ENCODE measurements at regions not wholly inside any gene's neighbourhood (a gene's known extent, or its start where the extent isn't known, plus 50 kb on each side); places are given as distances from the start of the nearest gene placed in this dataset.
"Not testable (repeated sequence)": the region's sequence is repeated elsewhere in the genome, so short reads cannot be mapped to it uniquely, and the experiment has no call there.

- DNase-seq (ENCODE audit: low read depth in 2 of 2), result no peak
These were observed 362.5 kb downstream of the POM121L12 start for GRCh38 chr7:53397911-53398310.

GRCh38 chr7:53398566-53398965, 363.1 kb downstream of the POM121L12 start:
- DNase-seq (ENCODE audit: low read depth in 2 of 2), result no peak

DNA sequence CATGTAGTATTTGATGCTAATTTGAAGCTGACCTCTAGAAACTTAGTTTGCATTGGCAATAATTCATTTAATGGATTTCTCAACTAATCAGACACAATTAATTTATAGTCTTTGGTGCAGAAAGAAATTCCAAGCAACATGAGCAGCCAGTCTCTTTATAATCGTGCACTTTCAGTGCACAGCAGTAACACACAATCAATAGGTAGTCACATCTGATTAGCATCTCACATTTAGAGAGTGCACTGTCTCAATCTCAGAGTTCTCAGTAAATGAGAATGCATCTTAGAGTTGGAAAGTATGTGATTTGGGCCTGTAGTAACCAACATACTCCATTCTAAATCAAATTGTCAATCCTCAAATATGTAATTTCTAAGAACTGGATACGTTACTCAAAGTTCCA, 377.6 kb downstream of the POM121L12 start:
- no peak for DNase-seq (ENCODE audit: low read depth in 2 of 2)

GRCh38 chr7:53415816-53416215, 380.4 kb downstream of the POM121L12 start:
- no peak for DNase-seq (ENCODE audit: low read depth in 2 of 2)

GRCh38 chr7:53418834-53419482, 383.5 kb downstream of the POM121L12 start:
- DNase-seq (ENCODE audit: low read depth in 2 of 2), result no peak

GRCh38 chr7:53420550-53420949, 385.1 kb downstream of the POM121L12 start:
- no peak for DNase-seq (ENCODE audit: low read depth in 2 of 2)

GRCh38 chr7:53422291-53422690, 386.9 kb downstream of the POM121L12 start:
- no peak for DNase-seq (ENCODE audit: low read depth in 2 of 2)

DNA sequence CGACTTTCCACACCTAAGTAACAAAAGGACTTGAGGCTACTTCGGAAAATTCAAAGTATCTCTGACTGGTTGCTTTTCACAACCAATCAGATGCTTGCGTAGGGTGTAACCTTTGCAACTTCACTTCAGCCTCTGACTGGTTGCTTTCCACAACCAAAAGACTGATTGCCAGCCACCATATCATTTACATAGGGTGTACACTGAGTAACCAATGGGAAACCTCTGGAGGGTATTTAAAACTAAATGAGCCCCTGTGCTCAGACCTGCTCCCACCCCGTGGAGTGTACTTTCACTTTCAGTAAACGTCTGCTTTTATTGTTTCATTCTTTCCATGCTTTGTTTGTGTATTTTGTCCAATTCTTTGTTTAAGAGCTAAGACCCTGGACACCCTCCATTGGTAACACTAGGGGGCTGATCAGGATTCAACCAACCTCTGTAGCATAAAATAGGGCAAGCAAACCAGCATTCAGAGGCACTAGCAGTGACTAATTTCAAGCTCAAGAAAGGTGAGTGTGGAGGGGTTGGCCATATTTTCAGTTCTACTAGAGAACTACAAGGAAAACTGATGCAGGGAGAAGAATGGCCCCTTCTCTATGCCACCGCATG, 390.8 kb downstream of the POM121L12 start:
- no peak for DNase-seq (ENCODE audit: low read depth in 2 of 2)

GRCh38 chr7:53428045-53428444, 392.6 kb downstream of the POM121L12 start:
- DNase-seq (ENCODE audit: low read depth in 2 of 2), result no peak

GRCh38 chr7:53431901-53432300, 396.5 kb downstream of the POM121L12 start:
- no peak for DNase-seq (ENCODE audit: low read depth in 2 of 2)

- no peak for DNase-seq (ENCODE audit: low read depth in 2 of 2)
These were observed 401.9 kb downstream of the POM121L12 start for GRCh38 chr7:53437336-53437735.

- DNase-seq (ENCODE audit: low read depth in 2 of 2), result no peak
These were observed 410.7 kb downstream of the POM121L12 start for GRCh38 chr7:53446170-53446569.

DNA sequence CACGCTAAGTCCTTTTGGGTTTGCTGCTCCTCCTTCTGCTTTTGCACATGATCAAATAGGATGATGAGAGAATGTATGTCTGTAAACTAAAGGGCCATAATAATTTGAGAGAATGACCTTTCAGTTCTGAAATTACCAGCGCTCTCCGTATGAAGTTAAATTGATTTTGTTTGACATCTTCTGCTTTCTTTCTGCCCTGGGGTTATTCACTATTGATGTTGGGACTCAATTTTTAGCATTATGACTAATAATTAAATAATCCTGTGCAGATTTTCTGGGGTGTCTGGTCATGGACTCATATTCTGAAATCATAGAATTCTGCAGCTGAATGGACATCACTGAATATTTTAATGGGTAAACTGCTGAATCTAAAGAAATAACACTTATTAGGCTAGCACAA, 423.2 kb downstream of the POM121L12 start:
- no peak for DNase-seq (ENCODE audit: low read depth in 2 of 2)

GRCh38 chr7:53466371-53466770, 430.9 kb downstream of the POM121L12 start:
- no peak for DNase-seq (ENCODE audit: low read depth in 2 of 2)

DNA sequence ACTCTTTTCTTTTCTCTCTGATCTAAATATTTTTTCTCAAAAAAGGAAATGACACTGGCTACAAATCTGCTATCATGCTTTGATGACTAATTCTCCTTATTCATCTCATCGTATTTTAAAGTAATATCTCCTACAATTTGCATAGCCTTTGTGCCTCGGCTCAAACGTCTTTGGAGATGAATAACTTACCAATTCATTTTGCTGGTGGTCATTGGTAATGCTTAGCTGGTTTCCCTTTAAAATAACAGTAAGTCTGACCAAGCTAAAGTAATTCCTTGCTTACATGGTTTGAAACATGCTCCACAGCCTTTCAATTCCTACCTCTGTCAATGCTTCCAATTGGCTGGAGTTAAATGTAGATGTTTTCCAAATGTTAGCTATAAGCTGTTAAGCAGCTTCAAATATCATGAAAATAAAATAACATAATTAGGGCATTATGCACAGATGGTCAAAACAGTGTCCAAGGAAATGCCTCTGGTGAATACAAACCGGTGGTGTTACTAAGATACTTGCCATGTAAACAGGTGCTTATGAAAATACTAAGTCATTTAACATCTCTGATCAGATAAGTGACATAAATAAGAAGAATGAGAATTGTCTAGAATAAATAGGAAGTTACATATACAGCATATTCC, 435.0 kb downstream of the POM121L12 start:
- DNase-seq (ENCODE audit: low read depth in 2 of 2), result no peak

GRCh38 chr7:53473371-53473770, 437.9 kb downstream of the POM121L12 start:
- DNase-seq (ENCODE audit: low read depth in 2 of 2), result no peak

DNA sequence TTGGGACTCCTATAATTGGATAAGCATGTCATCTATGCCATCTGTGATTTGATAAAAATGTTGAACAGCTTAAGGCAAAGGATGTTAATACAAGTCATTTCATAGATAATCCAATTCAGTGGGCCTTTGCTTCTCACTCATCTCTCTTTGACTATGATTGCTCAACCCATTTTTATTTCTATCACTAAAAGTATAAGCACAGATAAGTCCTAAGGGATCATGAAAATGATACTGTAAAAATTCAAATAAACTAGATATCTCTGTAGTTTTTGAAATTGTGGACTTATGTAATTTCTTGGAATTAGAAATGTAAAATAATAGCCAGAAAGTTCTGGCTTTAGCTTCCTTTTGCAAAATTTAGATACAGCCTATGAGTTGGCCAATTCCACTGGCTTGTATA, 440.3 kb downstream of the POM121L12 start:
- no peak for DNase-seq (ENCODE audit: low read depth in 2 of 2)

- DNase-seq (ENCODE audit: low read depth in 2 of 2), result no peak
These were observed 441.1 kb downstream of the POM121L12 start for GRCh38 chr7:53476566-53476965.

DNA sequence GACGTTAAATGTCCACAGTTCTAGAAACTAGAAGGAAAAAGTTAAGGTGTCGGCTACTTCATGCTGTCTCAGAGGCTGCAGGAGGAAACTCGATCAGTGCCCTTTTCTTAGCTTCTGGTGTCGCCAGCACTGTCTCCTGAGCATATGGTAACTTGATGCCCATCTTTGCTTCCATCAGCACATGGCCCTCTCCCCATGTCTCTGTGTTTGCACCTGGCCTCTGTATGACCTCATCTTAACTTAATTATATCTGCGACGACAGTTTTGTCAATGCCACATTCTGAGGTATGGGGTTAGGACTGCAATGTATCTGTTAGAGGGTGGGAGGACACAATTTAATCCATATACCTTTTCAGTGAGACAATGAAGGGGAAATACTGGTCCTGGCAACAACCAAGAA, 449.9 kb downstream of the POM121L12 start:
- DNase-seq (ENCODE audit: low read depth in 2 of 2), result no peak

GRCh38 chr7:53491051-53491450, 455.6 kb downstream of the POM121L12 start:
- no peak for DNase-seq (ENCODE audit: low read depth in 2 of 2)

DNA sequence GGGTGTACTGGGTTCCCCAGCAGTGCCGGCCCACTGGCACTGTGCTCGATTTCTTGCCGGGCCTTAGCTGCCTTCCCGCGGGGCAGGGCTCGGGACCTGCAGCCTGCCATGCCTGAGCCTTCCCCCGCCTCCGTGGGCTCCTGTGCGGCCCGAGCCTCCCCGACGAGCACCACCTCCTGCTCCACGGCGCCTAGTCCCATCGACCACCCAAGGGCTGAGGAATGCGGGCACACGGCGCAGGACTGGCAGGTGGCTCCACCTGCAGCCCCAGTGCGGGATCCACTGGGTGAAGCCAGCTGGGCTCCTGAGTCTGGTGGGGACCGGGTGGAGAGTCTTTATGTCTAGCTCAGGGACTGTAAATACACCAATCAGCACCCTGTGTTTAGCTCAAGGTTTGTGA, 459.7 kb downstream of the POM121L12 start:
- DNase-seq (ENCODE audit: low read depth in 2 of 2), result not testable (repeated sequence)

DNA sequence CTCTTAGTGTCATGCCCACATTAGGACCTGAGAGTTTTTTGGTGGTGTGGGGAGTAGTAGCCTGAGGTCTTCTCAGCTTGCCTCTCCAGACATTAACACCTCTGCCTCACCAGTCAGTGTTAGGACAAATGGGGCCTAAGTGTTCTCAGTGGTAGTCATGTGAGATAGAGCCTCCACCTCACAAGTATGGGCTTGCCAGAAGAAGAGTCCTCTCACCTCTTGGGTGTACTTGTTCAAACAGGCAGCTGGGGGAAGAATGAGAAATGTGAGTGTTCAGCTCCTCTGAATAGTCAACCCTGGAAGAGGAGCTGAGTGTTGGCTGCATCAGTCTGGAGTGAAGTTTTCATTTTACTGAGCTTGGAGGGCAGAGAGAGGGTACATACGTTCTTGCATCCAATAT, 464.6 kb downstream of the POM121L12 start:
- no peak for DNase-seq (ENCODE audit: low read depth in 2 of 2)

GRCh38 chr7:53504914-53505313, 469.5 kb downstream of the POM121L12 start:
- no peak for DNase-seq (ENCODE audit: low read depth in 2 of 2)
